ENCODE measurements at regions not wholly inside any gene's neighbourhood (a gene's known extent, or its start where the extent isn't known, plus 50 kb on each side); places are given as distances from the start of the nearest gene placed in this dataset.

- H2BK120ac ChIP-seq (replicated peaks; ENCODE audit: low read depth, low read length) = no peak overlapping the region
- no peak overlapping the region for H3K4me3 ChIP-seq (ENCODE audit: extremely low read depth in 1 of 4, insufficient read depth in 2 of 4, low read depth in 3 of 4, low read length in 4 of 4)
- no peaks in the 10 kb centered on the region for H3K79me1 ChIP-seq (ENCODE audit: low read depth, low read length)
- no peak overlapping the region for H4K5ac ChIP-seq (ENCODE audit: insufficient read length, low read depth, low read length)
- no peak overlapping the region for H2AK5ac ChIP-seq (ENCODE audit: low read depth, low read length)
- H3K23ac ChIP-seq (ENCODE audit: insufficient read length) = no peak overlapping the region
- H3K36me3 ChIP-seq (ENCODE audit: control insufficient read depth in 2 of 4, insufficient read depth in 4 of 4, low read length in 3 of 4) = no peaks in the 10 kb centered on the region
- FAIRE-seq = no peak
- H3K9ac ChIP-seq (replicated peaks in 1 of 4; ENCODE audit: extremely low read depth in 1 of 4, low read depth in 3 of 4, low read length in 3 of 4) = no peak overlapping the region; a peak in 1 of 7 replicates
- no peak for DNase-seq (ENCODE audit: low read depth in 1 of 2, low spot score in 2 of 2)
- H3K56ac ChIP-seq (replicated peaks; ENCODE audit: insufficient read length, low read depth, low read length) = no peak overlapping the region
- 0 out of 4 replicates have a peak overlapping the region, but pooled peaks of 1 of the 2 experiments have one; percentile 16 for H3K4me2 ChIP-seq (ENCODE audit: insufficient read depth in 1 of 2, low read depth in 2 of 2, low read length in 2 of 2)
- POLR2A ChIA-PET (ENCODE audit: partially characterized antibody) = interaction anchor here (1.1 kb wide), 1 partner anchor 10 kb away, joined by 3 read pairs; no protein-coding TSS in a partner anchor
- no peak overlapping the region for H3K14ac ChIP-seq (ENCODE audit: insufficient read length)
- H3K23me2 ChIP-seq (ENCODE audit: low read depth, low read length) = no peaks in the 10 kb centered on the region
- CTCF ChIA-PET (ENCODE audit: partially characterized antibody) = interaction anchor here (1.4 to 2.2 kb wide), 4 partner anchors 38 to 68 kb away, joined by 4 to 7 read pairs (median 4); no protein-coding TSS in a partner anchor
- no peak overlapping the region for H4K8ac ChIP-seq (ENCODE audit: extremely low read depth, insufficient read depth, low read length)
- no peak overlapping the region for H2BK20ac ChIP-seq (ENCODE audit: low read length)
- H3K27me3 ChIP-seq (replicated peaks in 1 of 4; ENCODE audit: control insufficient read depth in 3 of 4, extremely low read depth in 1 of 4, insufficient read depth in 3 of 4, low read length in 3 of 4) = no peaks in the 10 kb centered on the region; a peak in 1 of 7 replicates
- WGBS, 2 experiments (ENCODE audit: extremely low coverage in 1 of 2, insufficient coverage in 1 of 2, insufficient read length in 1 of 2, insufficient replicate concordance in 2 of 2, low coverage in 1 of 2, low lambda C conversion rate in 2 of 2, missing lambda C conversion rate in 1 of 2) = 88% methylated on average over 5 of the region's 5 CpGs; no CpG with 5 or more reads in 1 of the 2 experiments
- H3K79me2 ChIP-seq (ENCODE audit: control insufficient read depth in 1 of 2, insufficient read depth in 2 of 2, low read length in 2 of 2) = no peaks in the 10 kb centered on the region
- no peak overlapping the region for H3K27ac ChIP-seq (ENCODE audit: low read depth, low read length)
- no peak overlapping the region for H3K18ac ChIP-seq (ENCODE audit: extremely low read depth, low read length)
- no peak overlapping the region for H3K4ac ChIP-seq (replicated peaks; ENCODE audit: insufficient read length, low read depth, low read length)
- H2AFZ ChIP-seq (ENCODE audit: low read length) = no peak overlapping the region
- no peaks in the 10 kb centered on the region for H3K9me3 ChIP-seq (ENCODE audit: insufficient read depth in 2 of 2, low read depth in 1 of 2, low read length in 1 of 2)
- H2BK15ac ChIP-seq (ENCODE audit: low read length) = no peak overlapping the region
- H4K91ac ChIP-seq (replicated peaks; ENCODE audit: insufficient read length, low read length) = peak overlapping the region; percentile 30
- H2BK12ac ChIP-seq (ENCODE audit: low read depth, low read length) = peak overlapping the region; percentile 68; the same call in 1 of the 2 replicates
- H3K4me1 ChIP-seq (replicated peaks in 1 of 4; ENCODE audit: control insufficient read depth in 3 of 4, insufficient read depth in 4 of 4, low read length in 3 of 4) = peaks cover 5 to 12% (median 8%) of the 10 kb centered on the region in 4 experiments
- no peak for TF ChIP-seq SIRT6 (IDR thresholded peaks at IDR 0.05; ENCODE audit: low read length)
- TF ChIP-seq CHD2 (IDR thresholded peaks at IDR 0.05; ENCODE audit: low read length) = no peak
- no peak for TF ChIP-seq POU5F1 (IDR thresholded peaks at IDR 0.05; ENCODE audit: low read depth, low read length)
- 0 out of 4 replicates have a peak, but pooled peaks of 1 of the 2 experiments have one; percentile 3 for TF ChIP-seq RAD21 (IDR thresholded peaks at IDR 0.05 in 1 of 2, conservative IDR thresholded peaks at IDR 0.05 in 1 of 2; ENCODE audit: low read depth in 2 of 2, low read length in 2 of 2)
- TF ChIP-seq E2F6 (IDR thresholded peaks at IDR 0.05) = peak; percentile 30; the same call in 1 of the 2 replicates
- no peaks in the 10 kb centered on the region for H4K20me1 ChIP-seq (replicated peaks in 1 of 2; ENCODE audit: control insufficient read depth in 1 of 2, insufficient read depth in 2 of 2, low read length in 2 of 2)
- H2BK5ac ChIP-seq (ENCODE audit: low read depth, low read length) = no peak overlapping the region
These were observed 64.2 kb downstream of the SPINK2 start for GRCh38 chr4:56757261-56757746.

All from H1 (cell line).